HEK293 (cell line): ENCODE measurements at regions not wholly inside any gene's neighbourhood (a gene's known extent, or its start where the extent isn't known, plus 50 kb on each side); places are given as distances from the start of the nearest gene placed in this dataset.

Experiments used
- CTCF ChIA-PET: fragments of 350-600 bp; formaldehyde crosslinking; extraction: SDS; loops from one replicate; lab custom pipeline; 2021; ENCODE audit warnings: antibody characterized with exemption; lab: Yijun Ruan, JAX
- POLR2A ChIA-PET: fragments of 300-600 bp; formaldehyde crosslinking; extraction: SDS; loops from one replicate; lab custom pipeline; 2020; ENCODE audit warnings: antibody characterized with exemption, inconsistent platforms; lab: Yijun Ruan, JAX
- H3K27ac ChIP-seq: fragments of 200-500 bp; sonication (Bioruptor generic); 2 replicates; pipeline ENCODE4 v1.5.1; 2014; ENCODE audit warnings: low read depth, low read length, control low read depth, inconsistent platforms; ENCODE audit errors: extremely low read depth
- H3K36me3 ChIP-seq, 2 experiments: fragments of 200-500 bp in 1 of 2; sonication (Bioruptor generic) in 1 of 2; 1 replicate in 1 of 2; 2 replicates in 1 of 2; pipeline ENCODE4 v1.5.1; 2014 to 2017; ENCODE audit warnings: inconsistent platforms in 2 of 2, low read length in 2 of 2; ENCODE audit not compliant: control insufficient read depth in 2 of 2, insufficient read depth in 1 of 2
- H3K4me1 ChIP-seq: fragments of 200-500 bp; sonication (Bioruptor generic); 2 replicates; pipeline ENCODE4 v1.5.1; 2014; ENCODE audit warnings: mild to moderate bottlenecking, low read length, inconsistent platforms; ENCODE audit not compliant: control insufficient read depth, insufficient read depth
- H3K4me3 ChIP-seq: 2 replicates; pipeline ENCODE4 v1.5.1; 2011; ENCODE audit warnings: low read depth, mild to moderate bottlenecking, control low read depth, low read length, moderate library complexity
- H3K9me3 ChIP-seq: fragments of 200-500 bp; sonication (Bioruptor generic); 2 replicates; pipeline ENCODE4 v1.5.1; 2014; ENCODE audit warnings: low read depth, low read length, inconsistent platforms; ENCODE audit not compliant: control insufficient read depth, insufficient read depth
- GFI1B ChIP-seq: fragments of 450-650 bp; formaldehyde crosslinking; IDR thresholded peaks from 2 replicates; pipeline ENCODE4 v1.5.1; 2016; ENCODE audit warnings: missing biosample characterization, missing genetic modification characterization
- PRDM4 ChIP-seq: fragments of 450-650 bp; formaldehyde crosslinking; IDR thresholded peaks from 2 replicates; pipeline ENCODE4 v1.5.1; 2017; ENCODE audit warnings: missing biosample characterization, missing genetic modification characterization
- REST ChIP-seq: fragments of 450-650 bp; formaldehyde crosslinking; IDR thresholded peaks from 2 replicates; pipeline ENCODE4 v1.5.1; 2016; ENCODE audit warnings: missing biosample characterization, missing genetic modification characterization
- SCRT2 ChIP-seq: fragments of 450-650 bp; formaldehyde crosslinking; IDR thresholded peaks from 2 replicates; pipeline ENCODE4 v1.5.1; 2016; ENCODE audit warnings: missing biosample characterization, missing genetic modification characterization
- SP2 ChIP-seq: fragments of 450-650 bp; formaldehyde crosslinking; IDR thresholded peaks from 2 replicates; pipeline ENCODE4 v1.5.1; 2016; ENCODE audit warnings: missing biosample characterization, missing genetic modification characterization
- TCF7L2 ChIP-seq: IDR thresholded peaks from 2 replicates; pipeline ENCODE4 v1.6.1; 2011; ENCODE audit warnings: low read depth, mild to moderate bottlenecking, inconsistent platforms, low read length, moderate library complexity, borderline replicate concordance
- WT1 ChIP-seq: fragments of 450-650 bp; formaldehyde crosslinking; IDR thresholded peaks from 2 replicates; pipeline ENCODE4 v1.5.1; 2016; ENCODE audit warnings: missing biosample characterization, missing genetic modification characterization
- ZEB2 ChIP-seq: fragments of 450-650 bp; formaldehyde crosslinking; IDR thresholded peaks from 2 replicates; pipeline ENCODE4 v1.5.1; 2016; ENCODE audit warnings: missing biosample characterization, missing genetic modification characterization
- ZNF121 ChIP-seq: fragments of 450-650 bp; formaldehyde crosslinking; IDR thresholded peaks from 2 replicates; pipeline ENCODE4 v1.5.1; 2016; ENCODE audit warnings: missing biosample characterization, missing genetic modification characterization
- ZNF140 ChIP-seq: fragments of 450-650 bp; formaldehyde crosslinking; IDR thresholded peaks from 2 replicates; pipeline ENCODE4 v1.5.1; 2016; ENCODE audit warnings: missing biosample characterization, missing genetic modification characterization
- ZNF18 ChIP-seq: fragments of 450-650 bp; formaldehyde crosslinking; IDR thresholded peaks from 2 replicates; pipeline ENCODE4 v1.5.1; 2016; ENCODE audit warnings: missing biosample characterization, missing genetic modification characterization
- ZNF311 ChIP-seq: fragments of 450-650 bp; formaldehyde crosslinking; IDR thresholded peaks from 2 replicates; pipeline ENCODE4 v1.5.1; 2017; ENCODE audit warnings: missing biosample characterization, missing genetic modification characterization, borderline replicate concordance
- ZNF529 ChIP-seq: fragments of 450-650 bp; formaldehyde crosslinking; IDR thresholded peaks from 2 replicates; pipeline ENCODE4 v1.5.1; 2017; ENCODE audit warnings: missing genetic modification characterization, missing biosample characterization; ENCODE audit not compliant: insufficient replicate concordance
- ZNF548 ChIP-seq: fragments of 450-650 bp; formaldehyde crosslinking; IDR thresholded peaks from 2 replicates; pipeline ENCODE4 v1.5.1; 2016; ENCODE audit warnings: missing biosample characterization, missing genetic modification characterization
- ZNF600 ChIP-seq: fragments of 450-650 bp; formaldehyde crosslinking; IDR thresholded peaks from 2 replicates; pipeline ENCODE4 v1.5.1; 2016; ENCODE audit warnings: missing biosample characterization, missing genetic modification characterization
- ZNF621 ChIP-seq: fragments of 450-650 bp; formaldehyde crosslinking; IDR thresholded peaks from 2 replicates; pipeline ENCODE4 v1.5.1; 2017; ENCODE audit warnings: missing biosample characterization, missing genetic modification characterization

- no peaks in the 10 kb centered on the region for H3K4me1 ChIP-seq
- CTCF ChIA-PET = interaction anchor here (0.7 kb wide), 1 partner anchor 26 kb away, joined by 4 read pairs; no protein-coding TSS in a partner anchor
- H3K27ac ChIP-seq = no peak overlapping the region
- no peak overlapping the region for H3K4me3 ChIP-seq
- H3K9me3 ChIP-seq = no peaks in the 10 kb centered on the region
- no peaks in the 10 kb centered on the region for H3K36me3 ChIP-seq
- POLR2A ChIA-PET = no interaction called here
- TF ChIP-seq SCRT2 (tag by site-specific recombination) (no peak), ZNF600 (tag by site-specific recombination) (no peak), ZNF311 (tag by site-specific recombination) (no peak), REST (tag by site-specific recombination) (no peak), ZNF548 (no peak), ZNF121 (tag by site-specific recombination) (no peak), ZEB2 (tag by site-specific recombination) (no peak), WT1 (tag by site-specific recombination) (no peak), TCF7L2 (no peak), GFI1B (tag by site-specific recombination) (no peak), PRDM4 (tag by site-specific recombination) (no peak), ZNF140 (tag by site-specific recombination) (no peak), SP2 (tag by site-specific recombination) (no peak)
These were observed 88.5 kb upstream of the C1QTNF9B start for GRCh38 chr13:23985839-23986238.

GRCh38 chr13:23986619-23987018, 89.3 kb upstream of the C1QTNF9B start:
- H3K27ac ChIP-seq = no peak overlapping the region
- ChIA-PET POLR2A (no interaction called here), CTCF (no interaction called here)
- H3K9me3 ChIP-seq = no peaks in the 10 kb centered on the region
- no peaks in the 10 kb centered on the region for H3K36me3 ChIP-seq
- no peaks in the 10 kb centered on the region for H3K4me1 ChIP-seq
- no peak overlapping the region for H3K4me3 ChIP-seq
- no peak for TF ChIP-seq ZNF621 (tag by site-specific recombination)
- no peak for TF ChIP-seq ZNF18 (tag by site-specific recombination)
- no peak for TF ChIP-seq ZNF529
